Fibroblast of lung (primary cell): ENCODE measurements at regions not wholly inside any gene's neighbourhood (a gene's known extent, or its start where the extent isn't known, plus 50 kb on each side); places are given as distances from the start of the nearest gene placed in this dataset.

Experiments
- DNase-seq, 2 donors: peaks; one replicate each; pipeline versions ENCODE4 v3.0.0 to v3.0.0-alpha.2; 2010; ENCODE audit warnings: low read depth in 2 of 2
- H2AFZ ChIP-seq: 2 replicates; pipeline ENCODE4 v1.5.1; 2012; ENCODE audit warnings: low read length, control low read depth, inconsistent platforms
- H3K27ac ChIP-seq: 2 replicates; pipeline ENCODE4 v1.5.1; 2011; ENCODE audit warnings: low read length, control low read depth; ENCODE audit not compliant: insufficient read depth
- H3K27me3 ChIP-seq: 2 replicates; pipeline ENCODE4 v1.5.1; 2011; ENCODE audit warnings: mild to moderate bottlenecking, low read length; ENCODE audit not compliant: control insufficient read depth, insufficient read depth
- H3K36me3 ChIP-seq: 2 replicates; pipeline ENCODE4 v1.5.1; 2011; ENCODE audit warnings: low read length; ENCODE audit not compliant: control insufficient read depth, insufficient read depth
- H3K4me1 ChIP-seq: 2 replicates; pipeline ENCODE4 v1.5.1; 2011; ENCODE audit warnings: low read length; ENCODE audit not compliant: control insufficient read depth, insufficient read depth; ENCODE audit errors: extremely low read depth
- H3K4me2 ChIP-seq: 2 replicates; pipeline ENCODE4 v1.5.1; 2011; ENCODE audit warnings: low read length, control low read depth; ENCODE audit not compliant: insufficient read depth; ENCODE audit errors: extremely low read depth
- H3K4me3 ChIP-seq, 4 experiments: fragments of 200-600 bp in 1 of 4; sonication (generic) in 1 of 4; replicated peaks in 1 of 4; 2 replicates each; pipeline ENCODE4 v1.5.1; 2011 to 2016; ENCODE audit warnings: low read length in 4 of 4, low read depth in 3 of 4, mild to moderate bottlenecking in 3 of 4, control low read depth in 2 of 4, inconsistent platforms in 1 of 4, mixed read lengths in 1 of 4; ENCODE audit not compliant: insufficient read depth in 1 of 4; ENCODE audit errors: control extremely low read depth in 1 of 4
- H3K79me2 ChIP-seq: 2 replicates; pipeline ENCODE4 v1.5.1; 2012; ENCODE audit warnings: mild to moderate bottlenecking, low read length, inconsistent platforms; ENCODE audit not compliant: control insufficient read depth, insufficient read depth
- H3K9ac ChIP-seq: 2 replicates; pipeline ENCODE4 v1.5.1; 2011; ENCODE audit warnings: mild to moderate bottlenecking, low read length, control low read depth; ENCODE audit not compliant: insufficient read depth
- H3K9me3 ChIP-seq: 2 replicates; pipeline ENCODE4 v1.5.1; 2012; ENCODE audit warnings: low read depth, low read length; ENCODE audit not compliant: control insufficient read depth, insufficient read depth
- H4K20me1 ChIP-seq: 2 replicates; pipeline ENCODE4 v1.5.1; 2011; ENCODE audit warnings: low read length; ENCODE audit not compliant: control insufficient read depth, insufficient read depth; ENCODE audit errors: extremely low read depth
- EZH2 ChIP-seq: IDR thresholded peaks from 2 replicates; pipeline ENCODE4 v1.5.1; 2012; ENCODE audit warnings: low read length, control low read depth, mild to moderate bottlenecking; ENCODE audit errors: missing control alignments
- TF ChIP-seq, protein P1 (sequence below), 2 donors: IDR thresholded peaks in 1 of 2; conservative IDR thresholded peaks in 1 of 2; 1 replicate in 1 of 2; 2 replicates in 1 of 2; pipeline ENCODE4 v1.5.1; 2011 to 2012; ENCODE audit warnings: low read length in 2 of 2, control low read depth in 1 of 2, inconsistent platforms in 1 of 2, low read depth in 1 of 2, mild to moderate bottlenecking in 1 of 2

- no peaks in the 10 kb centered on the region for H4K20me1 ChIP-seq
- H3K4me1 ChIP-seq, result no peaks in the 10 kb centered on the region
- H3K27ac ChIP-seq, result no peak overlapping the region
- H3K9ac ChIP-seq, result no peak overlapping the region
- H3K4me2 ChIP-seq, result no peak overlapping the region
- TF ChIP-seq, protein P1, sequence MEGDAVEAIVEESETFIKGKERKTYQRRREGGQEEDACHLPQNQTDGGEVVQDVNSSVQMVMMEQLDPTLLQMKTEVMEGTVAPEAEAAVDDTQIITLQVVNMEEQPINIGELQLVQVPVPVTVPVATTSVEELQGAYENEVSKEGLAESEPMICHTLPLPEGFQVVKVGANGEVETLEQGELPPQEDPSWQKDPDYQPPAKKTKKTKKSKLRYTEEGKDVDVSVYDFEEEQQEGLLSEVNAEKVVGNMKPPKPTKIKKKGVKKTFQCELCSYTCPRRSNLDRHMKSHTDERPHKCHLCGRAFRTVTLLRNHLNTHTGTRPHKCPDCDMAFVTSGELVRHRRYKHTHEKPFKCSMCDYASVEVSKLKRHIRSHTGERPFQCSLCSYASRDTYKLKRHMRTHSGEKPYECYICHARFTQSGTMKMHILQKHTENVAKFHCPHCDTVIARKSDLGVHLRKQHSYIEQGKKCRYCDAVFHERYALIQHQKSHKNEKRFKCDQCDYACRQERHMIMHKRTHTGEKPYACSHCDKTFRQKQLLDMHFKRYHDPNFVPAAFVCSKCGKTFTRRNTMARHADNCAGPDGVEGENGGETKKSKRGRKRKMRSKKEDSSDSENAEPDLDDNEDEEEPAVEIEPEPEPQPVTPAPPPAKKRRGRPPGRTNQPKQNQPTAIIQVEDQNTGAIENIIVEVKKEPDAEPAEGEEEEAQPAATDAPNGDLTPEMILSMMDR (conservative IDR thresholded peaks at IDR 0.05 in 1 of 2, IDR thresholded peaks at IDR 0.05 in 1 of 2; ENCODE audit: low read depth in 1 of 2, low read length in 2 of 2), result no peak
- TF ChIP-seq EZH2, result no peak
- no peaks in the 10 kb centered on the region for H3K36me3 ChIP-seq
- no peaks in the 10 kb centered on the region for H3K79me2 ChIP-seq
- H3K9me3 ChIP-seq, result no peaks in the 10 kb centered on the region
- no peak overlapping the region for H3K4me3 ChIP-seq
- no peak overlapping the region for H2AFZ ChIP-seq
- no peaks in the 10 kb centered on the region for H3K27me3 ChIP-seq
- no peak for DNase-seq
Measured at GRCh38 chr21:18986197-18986596, 582.6 kb upstream of the TMPRSS15 start.

GRCh38 chr21:18987520-18988026 is 584.0 kb upstream of the TMPRSS15 start:
- Histone ChIP-seq H4K20me1 (no peaks in the 10 kb centered on the region), H3K9me3 (no peaks in the 10 kb centered on the region), H3K27ac (no peak overlapping the region), H3K36me3 (no peaks in the 10 kb centered on the region), H3K4me3 (no peak overlapping the region), H3K4me2 (no peak overlapping the region), H3K79me2 (no peaks in the 10 kb centered on the region), H3K4me1 (no peaks in the 10 kb centered on the region), H3K27me3 (no peaks in the 10 kb centered on the region), H3K9ac (no peak overlapping the region), H2AFZ (no peak overlapping the region)
- no peak for TF ChIP-seq EZH2
- TF ChIP-seq, protein P1 (conservative IDR thresholded peaks at IDR 0.05 in 1 of 2, IDR thresholded peaks at IDR 0.05 in 1 of 2; ENCODE audit: low read depth in 1 of 2, low read length in 2 of 2), result no peak
- DNase-seq, result no peak

- H3K27ac ChIP-seq, result no peak overlapping the region
- H2AFZ ChIP-seq, result no peak overlapping the region
- no peaks in the 10 kb centered on the region for H3K79me2 ChIP-seq
- H3K27me3 ChIP-seq, result no peaks in the 10 kb centered on the region
- no peaks in the 10 kb centered on the region for H3K9me3 ChIP-seq
- no peak overlapping the region for H3K4me3 ChIP-seq
- no peaks in the 10 kb centered on the region for H3K4me1 ChIP-seq
- TF ChIP-seq EZH2, result no peak
- TF ChIP-seq, protein P1 (conservative IDR thresholded peaks at IDR 0.05 in 1 of 2, IDR thresholded peaks at IDR 0.05 in 1 of 2; ENCODE audit: low read depth in 1 of 2, low read length in 2 of 2), result no peak
- no peaks in the 10 kb centered on the region for H3K36me3 ChIP-seq
- DNase-seq, result no peak
- no peak overlapping the region for H3K9ac ChIP-seq
- H3K4me2 ChIP-seq, result no peak overlapping the region
- H4K20me1 ChIP-seq, result no peaks in the 10 kb centered on the region
Measured at GRCh38 chr21:18989953-18990495, 586.4 kb upstream of the TMPRSS15 start.
